BJ (cell line): ENCODE measurements at regions not wholly inside any gene's neighbourhood (a gene's known extent, or its start where the extent isn't known, plus 50 kb on each side); places are given as distances from the start of the nearest gene placed in this dataset.
"Not testable (repeated sequence)": the region's sequence is repeated elsewhere in the genome, so short reads cannot be mapped to it uniquely, and the experiment has no call there.

ENCODE experiments used
- CTCF ChIA-PET: fragments of 350-600 bp; formaldehyde crosslinking; extraction: SDS; loops from one replicate; lab custom pipeline; 2021; ENCODE audit warnings: antibody characterized with exemption, inconsistent platforms; lab: Yijun Ruan, JAX
- POLR2A ChIA-PET: fragments of 300-600 bp; sonication (Branson Sonifier 250); formaldehyde crosslinking; extraction: SDS; loops from one replicate; lab custom pipeline; 2021; ENCODE audit warnings: antibody characterized with exemption; lab: Charles Lee
- DNase-seq: peaks from one replicate; pipeline ENCODE4 v3.0.0-alpha.2; 2011; ENCODE audit warnings: low read depth
- H3K27me3 ChIP-seq: 2 replicates; pipeline ENCODE4 v1.6.0; 2011; ENCODE audit warnings: low read length; ENCODE audit not compliant: control insufficient read depth, insufficient read depth
- H3K36me3 ChIP-seq: 2 replicates; pipeline ENCODE4 v1.5.1; 2011; ENCODE audit warnings: low read length; ENCODE audit not compliant: control insufficient read depth, insufficient read depth
- H3K4me3 ChIP-seq: 2 replicates; pipeline ENCODE4 v1.5.1; 2011; ENCODE audit warnings: low read depth, mild to moderate bottlenecking, control low read depth, low read length
- TF ChIP-seq, protein P1 (sequence below): IDR thresholded peaks from 2 replicates; pipeline ENCODE4 v1.5.1; 2011; ENCODE audit warnings: low read depth, mild to moderate bottlenecking, control low read depth, inconsistent platforms, low read length, moderate library complexity; ENCODE audit not compliant: insufficient read depth

DNA sequence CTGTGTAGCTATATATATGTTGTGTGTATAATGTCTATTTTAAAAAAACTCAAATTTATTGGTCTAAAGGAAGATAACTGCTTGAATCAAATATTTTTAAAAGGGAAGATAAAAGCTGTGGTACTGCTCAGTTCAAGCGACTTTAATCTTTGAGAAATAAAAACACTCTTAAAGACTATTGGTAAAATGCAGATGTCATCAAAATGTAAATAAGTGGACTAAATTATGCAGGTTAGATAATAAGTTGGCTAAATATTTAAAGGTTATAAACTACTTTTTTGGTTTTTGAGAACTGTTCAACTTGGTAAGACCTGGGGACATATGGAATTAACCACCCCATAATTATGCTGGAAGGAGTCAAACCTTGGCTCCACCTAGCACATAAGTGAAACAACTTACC lies 144.7 kb upstream of the ITM2A start:
- H3K4me3 ChIP-seq, result no peak overlapping the region
- no peaks in the 10 kb centered on the region for H3K27me3 ChIP-seq
- TF ChIP-seq, protein P1, sequence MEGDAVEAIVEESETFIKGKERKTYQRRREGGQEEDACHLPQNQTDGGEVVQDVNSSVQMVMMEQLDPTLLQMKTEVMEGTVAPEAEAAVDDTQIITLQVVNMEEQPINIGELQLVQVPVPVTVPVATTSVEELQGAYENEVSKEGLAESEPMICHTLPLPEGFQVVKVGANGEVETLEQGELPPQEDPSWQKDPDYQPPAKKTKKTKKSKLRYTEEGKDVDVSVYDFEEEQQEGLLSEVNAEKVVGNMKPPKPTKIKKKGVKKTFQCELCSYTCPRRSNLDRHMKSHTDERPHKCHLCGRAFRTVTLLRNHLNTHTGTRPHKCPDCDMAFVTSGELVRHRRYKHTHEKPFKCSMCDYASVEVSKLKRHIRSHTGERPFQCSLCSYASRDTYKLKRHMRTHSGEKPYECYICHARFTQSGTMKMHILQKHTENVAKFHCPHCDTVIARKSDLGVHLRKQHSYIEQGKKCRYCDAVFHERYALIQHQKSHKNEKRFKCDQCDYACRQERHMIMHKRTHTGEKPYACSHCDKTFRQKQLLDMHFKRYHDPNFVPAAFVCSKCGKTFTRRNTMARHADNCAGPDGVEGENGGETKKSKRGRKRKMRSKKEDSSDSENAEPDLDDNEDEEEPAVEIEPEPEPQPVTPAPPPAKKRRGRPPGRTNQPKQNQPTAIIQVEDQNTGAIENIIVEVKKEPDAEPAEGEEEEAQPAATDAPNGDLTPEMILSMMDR, result no peak
- no peaks in the 10 kb centered on the region for H3K36me3 ChIP-seq
- DNase-seq, result no peak
- CTCF ChIA-PET, result no interaction called here
- POLR2A ChIA-PET, result no interaction called here

DNA sequence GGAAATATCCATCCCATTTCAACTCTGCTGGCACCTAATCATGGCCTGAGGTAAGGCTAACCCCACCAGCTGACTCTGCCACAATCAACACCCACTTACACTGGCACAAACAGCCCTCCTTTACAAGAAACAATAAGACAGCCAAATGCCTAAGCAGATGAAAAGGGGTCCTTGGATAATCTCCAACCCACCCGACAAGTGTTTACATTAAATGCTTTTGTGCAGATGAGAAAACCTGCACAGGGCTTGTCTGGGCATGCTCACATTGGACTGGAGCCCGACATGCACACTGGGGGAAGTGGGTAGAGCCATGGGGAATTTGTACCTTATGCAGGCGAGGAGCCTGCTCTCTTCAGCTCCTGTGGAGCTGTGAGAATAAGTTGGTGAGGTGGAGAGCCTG lies 138.9 kb upstream of the ITM2A start:
- TF ChIP-seq, protein P1, result no peak
- POLR2A ChIA-PET, result no interaction called here
- DNase-seq, result no peak
- H3K36me3 ChIP-seq, result no peaks in the 10 kb centered on the region
- no peaks in the 10 kb centered on the region for H3K27me3 ChIP-seq
- no peak overlapping the region for H3K4me3 ChIP-seq
- CTCF ChIA-PET, result no interaction called here

DNA sequence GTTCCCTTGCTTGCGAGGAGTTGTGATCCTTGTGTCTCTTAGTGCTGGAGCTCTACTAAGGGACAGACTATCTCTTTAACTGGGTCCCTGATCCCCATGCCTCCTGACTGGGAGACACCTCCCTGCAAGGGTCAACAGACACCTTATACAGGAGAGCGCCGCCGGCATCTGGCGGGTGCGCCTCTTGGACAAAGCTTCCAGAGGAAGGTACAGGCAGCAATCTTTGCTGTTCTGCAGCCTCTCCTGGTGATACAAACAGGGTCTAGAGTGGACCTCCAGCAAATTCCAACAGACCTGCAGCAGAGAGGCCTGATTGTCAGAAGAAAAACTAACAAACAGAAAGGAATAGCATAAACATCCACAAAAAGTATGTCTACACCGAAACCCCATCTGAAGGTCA lies 115.6 kb upstream of the ITM2A start:
- DNase-seq, result no peak
- Histone ChIP-seq H3K36me3 (no peaks in the 10 kb centered on the region), H3K4me3 (no peak overlapping the region), H3K27me3 (no peaks in the 10 kb centered on the region)
- CTCF ChIA-PET, result no interaction called here
- POLR2A ChIA-PET, result no interaction called here
- TF ChIP-seq, protein P1, result no peak

DNA sequence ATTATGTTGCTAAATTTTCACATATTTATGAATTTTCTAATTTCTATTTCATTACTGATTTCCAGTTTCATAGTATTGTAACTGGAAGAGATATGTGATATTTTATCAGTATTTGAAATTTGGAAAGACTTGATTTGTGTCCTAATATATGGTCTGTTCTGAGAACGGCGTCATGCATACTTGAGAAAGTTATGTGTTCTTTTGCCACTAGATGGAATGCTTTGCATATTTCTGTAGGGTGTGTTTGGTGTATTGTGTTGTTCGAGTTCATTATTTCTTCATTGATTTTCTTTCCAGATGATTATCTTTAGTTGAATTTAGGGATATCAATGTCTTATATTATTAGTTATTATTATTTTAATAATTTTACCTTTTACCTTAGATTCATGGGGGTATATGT lies 110.6 kb upstream of the ITM2A start:
- DNase-seq, result no peak
- ChIA-PET POLR2A (no interaction called here), CTCF (no interaction called here)
- Histone ChIP-seq H3K4me3 (no peak overlapping the region), H3K27me3 (no peaks in the 10 kb centered on the region), H3K36me3 (no peaks in the 10 kb centered on the region)
- TF ChIP-seq, protein P1, result no peak

DNA sequence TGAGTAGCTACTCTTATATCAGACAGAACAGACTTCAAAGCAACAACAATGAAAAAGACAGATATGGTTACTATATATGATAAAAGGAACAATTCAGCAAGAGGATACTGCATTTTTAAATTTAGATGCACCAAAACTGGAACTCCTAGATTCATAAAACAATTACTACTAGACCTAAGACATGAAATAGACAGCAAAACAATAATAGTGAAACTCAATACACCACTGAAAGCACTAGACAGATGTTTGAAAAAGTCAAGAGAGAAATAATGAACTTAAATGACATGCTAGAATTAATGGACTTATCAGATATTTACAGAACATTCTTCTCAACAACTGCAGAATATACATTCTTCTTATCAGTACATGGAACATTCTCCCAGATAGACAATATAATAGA lies 99.5 kb upstream of the ITM2A start:
- no peak overlapping the region for H3K4me3 ChIP-seq
- ChIA-PET POLR2A (no interaction called here), CTCF (no interaction called here)
- TF ChIP-seq, protein P1, result no peak
- H3K27me3 ChIP-seq, result no peaks in the 10 kb centered on the region
- no peaks in the 10 kb centered on the region for H3K36me3 ChIP-seq
- DNase-seq, result no peak

DNA sequence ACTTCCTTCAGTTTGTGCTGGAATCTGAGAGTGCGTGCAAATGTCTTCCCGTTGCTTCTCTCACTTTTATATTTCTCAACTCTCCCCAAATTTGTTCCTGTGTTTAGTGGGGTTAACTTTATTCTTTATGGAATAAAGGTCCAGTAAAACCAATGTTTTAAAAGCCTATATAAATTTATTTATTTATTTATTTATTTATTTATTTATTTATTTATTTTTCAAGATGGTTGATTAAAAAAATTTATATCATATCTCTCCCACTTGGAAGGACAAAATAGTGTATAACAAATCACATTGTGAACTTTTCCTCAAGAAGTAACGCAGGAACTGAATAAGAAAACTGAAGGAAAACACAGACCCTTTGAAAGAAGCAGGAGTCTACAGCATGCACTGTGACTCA lies 95.3 kb upstream of the ITM2A start:
- H3K4me3 ChIP-seq, result no peak overlapping the region
- no peak for DNase-seq
- ChIA-PET CTCF (no interaction called here), POLR2A (no interaction called here)
- TF ChIP-seq, protein P1, result no peak
- no peaks in the 10 kb centered on the region for H3K36me3 ChIP-seq
- H3K27me3 ChIP-seq, result no peaks in the 10 kb centered on the region

DNA sequence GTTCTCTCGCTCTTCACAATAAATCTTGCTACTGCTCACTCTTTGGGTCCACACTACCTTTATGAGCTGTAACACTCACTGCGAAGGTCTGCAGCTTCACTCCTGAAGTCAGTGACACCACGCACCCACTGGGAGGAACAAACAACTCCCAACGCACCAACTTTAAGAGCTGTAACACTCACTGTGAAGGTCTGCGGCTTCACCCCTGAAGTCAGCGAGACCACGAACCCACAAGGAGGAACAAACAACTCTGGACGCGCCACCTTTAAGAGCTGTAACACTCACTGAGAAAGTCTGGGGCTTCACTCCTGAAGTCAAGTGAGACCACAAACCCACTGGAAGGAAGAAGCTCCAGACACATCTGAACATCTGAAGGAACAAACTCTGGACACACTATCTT lies 89.5 kb upstream of the ITM2A start:
- POLR2A ChIA-PET, CTCF ChIA-PET, H3K4me3 ChIP-seq, H3K27me3 ChIP-seq, DNase-seq, H3K36me3 ChIP-seq: not testable (repeated sequence)
